ENCODE measurements at regions not wholly inside any gene's neighbourhood (a gene's known extent, or its start where the extent isn't known, plus 50 kb on each side); places are given as distances from the start of the nearest gene placed in this dataset.
A peak's percentile ranks its signal among the peaks of the same experiment; 100 is the strongest.

GRCh38 chr9:16321461-16322119 is 548.9 kb downstream of the BNC2 start:
- TF ChIP-seq JUND (IDR thresholded peaks at IDR 0.05; ENCODE audit: low read depth) = no peak
- no peak for DNase-seq (ENCODE audit: low read depth in 1 of 2, low spot score in 1 of 2)
- in situ Hi-C loops (cut with HindIII; ENCODE audit: low pct_unique_long_range_greater_than_20kb, low sequenced_read_pairs) = no loop called here

- no peak for TF ChIP-seq JUND (IDR thresholded peaks at IDR 0.05; ENCODE audit: low read depth)
- no peak for DNase-seq (ENCODE audit: low read depth in 1 of 2, low spot score in 1 of 2)
- in situ Hi-C loops (cut with HindIII; ENCODE audit: low pct_unique_long_range_greater_than_20kb, low sequenced_read_pairs) = no loop called here
These were observed 547.6 kb downstream of the BNC2 start for GRCh38 chr9:16322849-16323248.

- no peak for TF ChIP-seq JUND (IDR thresholded peaks at IDR 0.05; ENCODE audit: low read depth)
- in situ Hi-C loops (cut with HindIII; ENCODE audit: low pct_unique_long_range_greater_than_20kb, low sequenced_read_pairs) = no loop called here
- no peak for DNase-seq (ENCODE audit: low read depth in 1 of 2, low spot score in 1 of 2)
These were observed 544.5 kb downstream of the BNC2 start for GRCh38 chr9:16325966-16326365.

- DNase-seq (ENCODE audit: low read depth in 1 of 2, low spot score in 1 of 2) = no peak
- in situ Hi-C loops (cut with HindIII; ENCODE audit: low pct_unique_long_range_greater_than_20kb, low sequenced_read_pairs) = no loop called here
- TF ChIP-seq JUND (IDR thresholded peaks at IDR 0.05; ENCODE audit: low read depth) = no peak
These were observed 542.1 kb downstream of the BNC2 start for GRCh38 chr9:16328349-16328748.

GRCh38 chr9:16329671-16330113 is 540.8 kb downstream of the BNC2 start:
- DNase-seq (ENCODE audit: low read depth in 1 of 2, low spot score in 1 of 2) = no peak
- no peak for TF ChIP-seq JUND (IDR thresholded peaks at IDR 0.05; ENCODE audit: low read depth)
- in situ Hi-C loops (cut with HindIII; ENCODE audit: low pct_unique_long_range_greater_than_20kb, low sequenced_read_pairs) = no loop called here

- in situ Hi-C loops (cut with HindIII; ENCODE audit: low pct_unique_long_range_greater_than_20kb, low sequenced_read_pairs) = no loop called here
- TF ChIP-seq JUND (IDR thresholded peaks at IDR 0.05; ENCODE audit: low read depth) = no peak
- no peak for DNase-seq (ENCODE audit: low read depth in 1 of 2, low spot score in 1 of 2)
These were observed 539.4 kb downstream of the BNC2 start for GRCh38 chr9:16331031-16331430.

- no peak for TF ChIP-seq JUND (IDR thresholded peaks at IDR 0.05; ENCODE audit: low read depth)
- in situ Hi-C loops (cut with HindIII; ENCODE audit: low pct_unique_long_range_greater_than_20kb, low sequenced_read_pairs) = no loop called here
- DNase-seq (ENCODE audit: low read depth in 1 of 2, low spot score in 1 of 2) = no peak
These were observed 538.9 kb downstream of the BNC2 start for GRCh38 chr9:16331527-16331926.

- in situ Hi-C loops (cut with HindIII; ENCODE audit: low pct_unique_long_range_greater_than_20kb, low sequenced_read_pairs) = no loop called here
- TF ChIP-seq JUND (IDR thresholded peaks at IDR 0.05; ENCODE audit: low read depth) = no peak
- DNase-seq (ENCODE audit: low read depth in 1 of 2, low spot score in 1 of 2) = no peak
These were observed 536.8 kb downstream of the BNC2 start for GRCh38 chr9:16333691-16334090.

- DNase-seq (ENCODE audit: low read depth in 1 of 2, low spot score in 1 of 2) = peak in 1 of 2 experiments; percentile 8
- in situ Hi-C loops (cut with HindIII; ENCODE audit: low pct_unique_long_range_greater_than_20kb, low sequenced_read_pairs) = no loop called here
- no peak for TF ChIP-seq JUND (IDR thresholded peaks at IDR 0.05; ENCODE audit: low read depth)
These were observed 534.5 kb downstream of the BNC2 start for GRCh38 chr9:16335788-16336580.

GRCh38 chr9:16336833-16337232 is 533.6 kb downstream of the BNC2 start:
- no peak for TF ChIP-seq JUND (IDR thresholded peaks at IDR 0.05; ENCODE audit: low read depth)
- DNase-seq (ENCODE audit: low read depth in 1 of 2, low spot score in 1 of 2) = no peak
- in situ Hi-C loops (cut with HindIII; ENCODE audit: low pct_unique_long_range_greater_than_20kb, low sequenced_read_pairs) = no loop called here

GRCh38 chr9:16337322-16338029 is 533.0 kb downstream of the BNC2 start:
- no peak for TF ChIP-seq JUND (IDR thresholded peaks at IDR 0.05; ENCODE audit: low read depth)
- in situ Hi-C loops (cut with HindIII; ENCODE audit: low pct_unique_long_range_greater_than_20kb, low sequenced_read_pairs) = no loop called here
- DNase-seq (ENCODE audit: low read depth in 1 of 2, low spot score in 1 of 2) = no peak

GRCh38 chr9:16341177-16341576 is 529.3 kb downstream of the BNC2 start:
- TF ChIP-seq JUND (IDR thresholded peaks at IDR 0.05; ENCODE audit: low read depth) = no peak
- DNase-seq (ENCODE audit: low read depth in 1 of 2, low spot score in 1 of 2) = no peak
- in situ Hi-C loops (cut with HindIII; ENCODE audit: low pct_unique_long_range_greater_than_20kb, low sequenced_read_pairs) = no loop called here
